Fibroblast of villous mesenchyme (primary cell): ENCODE measurements at regions not wholly inside any gene's neighbourhood (a gene's known extent, or its start where the extent isn't known, plus 50 kb on each side); places are given as distances from the start of the nearest gene placed in this dataset.

Experiments
- DNase-seq: peaks from one replicate; pipeline ENCODE4 v3.0.0-alpha.2; 2010; ENCODE audit warnings: low read depth
- H3K4me3 ChIP-seq: 2 replicates; pipeline ENCODE4 v1.5.1; 2011; ENCODE audit warnings: low read depth, mild to moderate bottlenecking, low read length
- CTCF ChIP-seq: IDR thresholded peaks from 2 replicates; pipeline ENCODE4 v1.5.1; 2012; ENCODE audit warnings: low read depth, mild to moderate bottlenecking, low read length; ENCODE audit not compliant: insufficient read depth

- H3K4me3 ChIP-seq, result no peak overlapping the region
- no peak for DNase-seq
- no peak for TF ChIP-seq CTCF
Observed at GRCh38 chr1:5574641-5575040, 417.6 kb downstream of the NPHP4 start.

DNA sequence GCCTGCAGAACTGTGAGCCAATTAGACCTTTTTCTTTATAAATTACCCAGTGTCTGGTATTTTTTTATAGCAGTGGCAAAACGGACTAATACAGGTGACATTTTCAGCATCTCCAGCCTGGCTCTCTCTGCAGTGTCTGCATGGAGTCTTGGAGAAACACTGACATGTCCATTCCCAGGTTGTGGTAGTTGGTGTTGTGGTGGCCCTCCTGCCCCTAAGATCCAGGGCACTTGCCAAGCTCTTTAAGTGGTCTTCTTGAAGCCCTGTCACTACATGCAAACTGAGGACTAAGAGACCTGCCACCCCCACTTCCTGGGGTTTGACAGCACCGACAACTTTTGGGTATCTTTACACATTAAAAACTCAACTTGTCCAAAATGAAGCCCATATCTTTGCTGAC, 419.4 kb downstream of the NPHP4 start:
- TF ChIP-seq CTCF, result no peak
- no peak overlapping the region for H3K4me3 ChIP-seq
- no peak for DNase-seq

- H3K4me3 ChIP-seq, result no peak overlapping the region
- TF ChIP-seq CTCF, result no peak
- no peak for DNase-seq
Observed at GRCh38 chr1:5571861-5572401, 420.3 kb downstream of the NPHP4 start.

GRCh38 chr1:5571438-5571837, 420.8 kb downstream of the NPHP4 start:
- H3K4me3 ChIP-seq, result no peak overlapping the region
- no peak for DNase-seq
- no peak for TF ChIP-seq CTCF

DNA sequence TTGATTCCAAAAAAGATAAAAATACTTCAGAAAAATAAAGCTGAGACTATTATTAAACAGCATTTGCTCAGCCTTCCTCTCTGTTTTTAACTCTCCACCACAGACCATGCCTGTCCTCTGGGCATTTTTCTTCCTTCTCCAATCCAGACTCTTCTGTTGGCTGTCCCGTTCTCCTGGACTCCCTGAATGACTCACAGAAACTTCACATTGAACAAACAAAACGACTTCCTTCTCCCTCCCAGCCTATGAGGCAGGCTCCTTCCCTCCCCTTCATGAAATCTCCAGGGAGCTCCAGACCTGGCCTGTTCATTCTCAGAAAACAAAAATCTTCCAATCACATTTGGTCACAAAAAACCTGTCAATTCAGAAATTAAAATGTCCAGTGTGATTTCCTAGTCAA, 421.3 kb downstream of the NPHP4 start:
- TF ChIP-seq CTCF, result no peak
- H3K4me3 ChIP-seq, result no peak overlapping the region
- DNase-seq, result no peak

DNA sequence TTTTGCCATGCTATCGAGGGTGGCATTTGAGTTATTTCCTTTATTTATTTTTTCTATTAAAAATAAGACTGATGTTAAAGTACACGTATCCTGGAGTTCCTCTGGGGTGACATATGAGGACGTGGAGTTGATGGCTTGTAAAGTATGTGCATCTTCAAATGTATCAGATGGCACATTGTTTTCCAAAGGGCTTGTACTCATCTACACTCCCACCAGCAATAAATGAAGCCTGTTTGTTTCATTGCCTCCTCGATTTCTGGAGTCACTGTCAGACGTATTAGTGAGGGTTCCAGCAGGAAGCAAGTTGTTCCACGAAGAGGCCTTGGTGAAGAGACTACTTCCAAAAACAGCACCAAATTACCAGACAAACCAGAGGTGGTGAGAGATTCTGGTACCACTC, 423.9 kb downstream of the NPHP4 start:
- H3K4me3 ChIP-seq, result no peak overlapping the region
- no peak for DNase-seq
- no peak for TF ChIP-seq CTCF

GRCh38 chr1:5567839-5568238, 424.4 kb downstream of the NPHP4 start:
- DNase-seq, result no peak
- no peak for TF ChIP-seq CTCF
- H3K4me3 ChIP-seq, result no peak overlapping the region
